PC-9 (cell line): ENCODE measurements at regions not wholly inside any gene's neighbourhood (a gene's known extent, or its start where the extent isn't known, plus 50 kb on each side); places are given as distances from the start of the nearest gene placed in this dataset.
"Not testable (repeated sequence)": the region's sequence is repeated elsewhere in the genome, so short reads cannot be mapped to it uniquely, and the experiment has no call there.

Experiments
- BruUV-seq: library from RNA; stranded (reverse); fragments of 400-500 nt; replicated peaks from 2 replicates; lab custom pipeline; 2021; lab: Mats Ljungman, UMichigan
- CTCF ChIA-PET: fragments of 300-600 bp; sonication (Branson Sonifier 250); formaldehyde crosslinking; loops from one replicate; lab custom pipeline; 2022; ENCODE audit warnings: antibody characterized with exemption; lab: Charles Lee
- POLR2A ChIA-PET: fragments of 300-600 bp; sonication (Branson Sonifier 250); formaldehyde crosslinking; loops from one replicate; lab custom pipeline; 2022; ENCODE audit warnings: antibody characterized with exemption; ENCODE audit not compliant: unreplicated experiment; lab: Charles Lee
- DNase-seq, 2 experiments: peaks; one replicate each; pipeline versions ENCODE4 v3.0.0 to v3.0.0-alpha.2; 2015 to 2022; ENCODE audit warnings: mixed read lengths in 1 of 2
- H2AFZ ChIP-seq: fragments of 200-600 bp; sonication (generic); 2 replicates; pipeline ENCODE4 v1.8.1; 2017; ENCODE audit warnings: antibody characterized with exemption
- H3F3A ChIP-seq: fragments of 200-600 bp; sonication (generic); 2 replicates; pipeline ENCODE4 v1.8.1; 2017; ENCODE audit warnings: antibody characterized with exemption, mild to moderate bottlenecking, low read depth; ENCODE audit not compliant: insufficient read depth
- H3K27ac ChIP-seq: fragments of 200-600 bp; sonication (generic); 2 replicates; pipeline ENCODE4 v1.6.1; 2016; ENCODE audit warnings: mixed run types
- H3K27me3 ChIP-seq: fragments of 200-600 bp; sonication (generic); 2 replicates; pipeline ENCODE4 v1.6.1; 2016; ENCODE audit warnings: low read depth, mixed run types; ENCODE audit not compliant: insufficient read depth
- H3K36me3 ChIP-seq: fragments of 200-600 bp; sonication (generic); 2 replicates; pipeline ENCODE4 v1.6.1; 2016; ENCODE audit warnings: low read depth, mixed run types
- H3K4me1 ChIP-seq: fragments of 200-600 bp; sonication (generic); replicated peaks from 2 replicates; pipeline ENCODE4 v1.6.1; 2016; ENCODE audit warnings: mixed run types; ENCODE audit not compliant: insufficient read depth
- H3K4me2 ChIP-seq: fragments of 200-600 bp; sonication (generic); 2 replicates; pipeline ENCODE4 v1.6.1; 2017; ENCODE audit warnings: mixed run types
- H3K4me3 ChIP-seq: fragments of 200-600 bp; sonication (generic); 2 replicates; pipeline ENCODE4 v1.6.1; 2016; ENCODE audit warnings: mixed run types
- H3K79me2 ChIP-seq: fragments of 200-600 bp; sonication (generic); 2 replicates; pipeline ENCODE4 v1.6.1; 2017; ENCODE audit warnings: low read depth, mixed run types
- H3K9me2 ChIP-seq: fragments of 200-600 bp; sonication (generic); 2 replicates; pipeline ENCODE4 v1.8.1; 2017; ENCODE audit warnings: mild to moderate bottlenecking; ENCODE audit not compliant: insufficient read depth
- H3K9me3 ChIP-seq: fragments of 200-600 bp; sonication (generic); 2 replicates; pipeline ENCODE4 v1.8.1; 2016; ENCODE audit warnings: low read depth; ENCODE audit not compliant: insufficient read depth
- H4K20me1 ChIP-seq: fragments of 200-600 bp; sonication (generic); 2 replicates; pipeline ENCODE4 v1.8.1; 2017; ENCODE audit not compliant: insufficient read depth
- EZH2 ChIP-seq: fragments of 200-600 bp; sonication (generic); IDR thresholded peaks from 2 replicates; pipeline ENCODE4 v1.8.0; 2017; ENCODE audit warnings: antibody characterized with exemption, low read depth
- intact Hi-C: fragments of 100-400 bp; cut with micrococcal nuclease; formaldehyde crosslinking; loops from one replicate; pipeline ENCODE4 v1.10.0; 2022; ENCODE audit not compliant: unreplicated experiment
- TF ChIP-seq, protein P1 (sequence below): fragments of 200-600 bp; sonication (generic); conservative IDR thresholded peaks from 2 replicates; pipeline ENCODE4 v1.6.1; 2017; ENCODE audit warnings: mixed run types, antibody characterized with exemption, mild to moderate bottlenecking, moderate library complexity

DNA sequence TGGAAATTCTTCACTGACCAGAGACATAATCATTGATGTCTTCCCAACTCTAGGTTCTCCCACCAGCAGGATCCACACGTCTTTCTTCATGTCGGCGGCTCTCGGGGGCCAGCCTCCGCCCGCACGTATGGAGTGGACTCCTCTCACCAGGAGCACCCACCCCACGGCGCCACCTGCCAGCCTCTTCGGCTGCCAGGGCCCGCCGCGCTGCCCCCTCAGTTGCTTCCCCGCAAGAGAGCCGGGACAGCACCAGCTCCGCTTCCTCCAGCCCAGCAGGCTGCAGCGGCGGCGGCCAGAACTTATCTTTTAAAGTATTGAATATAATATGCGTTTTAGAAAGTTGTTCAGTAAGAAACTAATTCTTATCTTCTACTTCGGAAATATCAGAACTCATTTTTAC lies 273.5 kb downstream of the LIPI start:
- H3K36me3 ChIP-seq, result no peaks in the 10 kb centered on the region
- BruUV-seq, result no TSS peak
- DNase-seq, result no peak
- no peaks in the 10 kb centered on the region for H3K79me2 ChIP-seq
- intact Hi-C loops, result no loop called here
- no peak overlapping the region for H3K4me3 ChIP-seq
- no peaks in the 10 kb centered on the region for H3K4me1 ChIP-seq
- TF ChIP-seq EZH2, result no peak
- TF ChIP-seq, protein P1, sequence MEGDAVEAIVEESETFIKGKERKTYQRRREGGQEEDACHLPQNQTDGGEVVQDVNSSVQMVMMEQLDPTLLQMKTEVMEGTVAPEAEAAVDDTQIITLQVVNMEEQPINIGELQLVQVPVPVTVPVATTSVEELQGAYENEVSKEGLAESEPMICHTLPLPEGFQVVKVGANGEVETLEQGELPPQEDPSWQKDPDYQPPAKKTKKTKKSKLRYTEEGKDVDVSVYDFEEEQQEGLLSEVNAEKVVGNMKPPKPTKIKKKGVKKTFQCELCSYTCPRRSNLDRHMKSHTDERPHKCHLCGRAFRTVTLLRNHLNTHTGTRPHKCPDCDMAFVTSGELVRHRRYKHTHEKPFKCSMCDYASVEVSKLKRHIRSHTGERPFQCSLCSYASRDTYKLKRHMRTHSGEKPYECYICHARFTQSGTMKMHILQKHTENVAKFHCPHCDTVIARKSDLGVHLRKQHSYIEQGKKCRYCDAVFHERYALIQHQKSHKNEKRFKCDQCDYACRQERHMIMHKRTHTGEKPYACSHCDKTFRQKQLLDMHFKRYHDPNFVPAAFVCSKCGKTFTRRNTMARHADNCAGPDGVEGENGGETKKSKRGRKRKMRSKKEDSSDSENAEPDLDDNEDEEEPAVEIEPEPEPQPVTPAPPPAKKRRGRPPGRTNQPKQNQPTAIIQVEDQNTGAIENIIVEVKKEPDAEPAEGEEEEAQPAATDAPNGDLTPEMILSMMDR, result no peak
- no peak overlapping the region for H2AFZ ChIP-seq
- H3F3A ChIP-seq, result no peaks in the 10 kb centered on the region
- H3K27ac ChIP-seq, result no peak overlapping the region
- POLR2A ChIA-PET, result no interaction called here
- no peaks in the 10 kb centered on the region for H4K20me1 ChIP-seq
- no peaks in the 10 kb centered on the region for H3K9me3 ChIP-seq
- H3K27me3 ChIP-seq, result no peaks in the 10 kb centered on the region
- CTCF ChIA-PET, result no interaction called here
- no peaks in the 10 kb centered on the region for H3K9me2 ChIP-seq
- H3K4me2 ChIP-seq, result no peak overlapping the region

DNA sequence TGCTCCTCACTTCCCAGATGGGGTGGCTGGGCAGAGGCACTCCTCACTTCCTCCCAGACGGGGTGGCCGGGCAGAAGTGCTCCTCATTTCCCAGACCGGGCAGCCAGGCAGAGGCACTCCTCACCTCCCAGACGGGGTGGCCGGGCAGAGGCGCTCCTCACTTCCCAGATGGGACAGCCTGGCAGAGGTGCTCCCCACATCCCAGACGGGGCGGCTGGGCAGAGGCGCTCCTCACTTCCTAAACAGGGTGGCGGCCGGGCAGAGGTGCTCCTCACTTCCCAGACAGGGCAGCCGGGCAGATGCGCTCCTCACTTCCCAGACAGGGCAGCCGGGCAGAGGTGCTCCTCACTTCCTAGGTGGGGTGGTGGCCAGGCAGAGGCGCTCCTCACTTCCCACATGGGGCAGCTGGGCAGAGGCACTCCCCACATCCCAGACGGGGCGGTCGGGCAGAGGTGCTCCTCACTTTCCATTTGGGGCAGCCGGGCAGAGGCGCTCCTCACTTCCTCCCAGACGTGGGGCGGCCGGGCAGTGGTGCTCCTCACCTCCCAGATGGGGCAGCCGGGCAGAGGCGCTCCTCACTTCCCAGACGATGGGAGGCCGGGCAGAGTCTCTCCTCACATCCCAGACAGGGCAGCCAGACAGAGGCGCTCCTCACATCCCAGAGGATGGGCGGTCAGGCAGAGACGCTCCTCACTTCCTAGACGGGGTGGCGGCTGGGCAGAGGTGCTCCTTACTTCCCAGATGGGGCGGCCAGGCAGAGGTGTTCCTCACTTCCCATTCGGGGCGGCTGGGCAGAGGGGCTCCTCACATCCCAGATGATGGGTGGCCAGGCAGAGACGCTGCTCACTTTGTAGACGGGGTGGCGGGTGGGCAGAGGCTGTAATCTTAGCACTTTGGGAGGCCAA lies 274.5 kb downstream of the LIPI start:
- POLR2A ChIA-PET, H3K4me3 ChIP-seq, H4K20me1 ChIP-seq: not testable (repeated sequence)

DNA sequence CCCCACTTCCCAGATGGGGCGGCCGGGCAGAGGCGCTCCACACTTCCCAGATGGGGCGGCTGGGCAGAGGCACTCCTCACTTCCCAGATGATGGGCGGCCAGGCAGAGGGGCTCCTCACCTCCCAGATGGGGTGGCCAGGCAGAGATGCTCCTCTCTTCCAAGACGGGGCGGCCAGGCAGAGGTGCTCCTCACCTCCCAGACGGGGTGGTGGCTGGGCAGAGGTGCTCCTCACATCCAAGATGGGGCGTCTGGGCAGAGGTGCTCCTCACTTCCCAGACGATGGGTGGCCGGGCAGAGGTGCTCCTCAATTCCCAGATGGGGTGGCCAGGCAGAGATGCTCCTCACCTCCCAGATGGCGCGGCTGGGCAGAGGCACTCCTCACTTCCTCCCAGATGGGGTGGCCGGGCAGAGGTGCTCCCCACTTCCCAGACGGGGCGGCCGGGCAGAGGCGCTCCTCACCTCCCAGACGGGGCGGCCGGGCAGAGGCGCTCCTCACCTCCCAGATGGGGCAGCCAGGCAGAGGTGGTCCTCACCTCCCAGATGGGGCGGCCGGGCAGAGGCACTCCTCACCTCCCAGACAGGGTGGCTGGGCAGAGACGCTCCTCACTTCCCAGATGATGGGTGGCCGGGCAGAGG lies 275.2 kb downstream of the LIPI start:
- H3K27ac ChIP-seq, POLR2A ChIA-PET, H3F3A ChIP-seq, H3K4me2 ChIP-seq, H3K9me3 ChIP-seq, DNase-seq, H3K36me3 ChIP-seq, H4K20me1 ChIP-seq, H3K4me3 ChIP-seq, H3K4me1 ChIP-seq, intact Hi-C loops, H2AFZ ChIP-seq, H3K9me2 ChIP-seq, H3K27me3 ChIP-seq, CTCF ChIA-PET, H3K79me2 ChIP-seq, BruUV-seq: not testable (repeated sequence)

More for the DNA sequence above, 274.5 kb downstream of the LIPI start:
- H3F3A ChIP-seq, H2AFZ ChIP-seq, H3K9me3 ChIP-seq, H3K27me3 ChIP-seq, H3K4me1 ChIP-seq, H3K9me2 ChIP-seq, H3K36me3 ChIP-seq, CTCF ChIA-PET, DNase-seq, H3K79me2 ChIP-seq, H3K4me2 ChIP-seq, BruUV-seq, intact Hi-C loops, H3K27ac ChIP-seq: not testable (repeated sequence)

DNA sequence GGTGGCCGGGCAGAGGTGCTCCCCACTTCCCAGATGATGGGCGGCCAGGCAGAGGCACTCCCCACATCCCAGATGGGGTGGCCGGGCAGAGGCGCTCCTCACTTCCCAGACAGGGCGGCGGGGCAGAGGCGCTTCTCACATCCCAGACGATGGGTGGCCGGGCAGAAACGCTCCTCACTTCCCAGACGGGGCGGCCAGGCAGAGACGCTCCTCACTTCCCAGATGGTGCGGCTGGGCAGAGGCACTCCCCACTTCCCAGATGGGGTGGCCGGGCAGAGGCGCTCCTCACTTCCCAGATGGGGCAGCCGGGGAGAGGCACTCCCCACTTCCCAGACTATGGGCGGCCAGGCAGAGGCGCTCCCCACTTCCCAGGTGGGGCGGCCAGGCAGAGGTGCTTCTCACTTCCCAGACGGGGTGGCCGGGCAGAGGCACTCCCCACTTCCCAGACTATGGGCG lies 275.8 kb downstream of the LIPI start:
- H2AFZ ChIP-seq, H3F3A ChIP-seq, H3K27ac ChIP-seq, CTCF ChIA-PET, H3K4me3 ChIP-seq, POLR2A ChIA-PET, H3K9me2 ChIP-seq, H3K27me3 ChIP-seq, H3K9me3 ChIP-seq, BruUV-seq, H3K36me3 ChIP-seq, H4K20me1 ChIP-seq, intact Hi-C loops, DNase-seq, H3K4me1 ChIP-seq, H3K79me2 ChIP-seq, H3K4me2 ChIP-seq: not testable (repeated sequence)

DNA sequence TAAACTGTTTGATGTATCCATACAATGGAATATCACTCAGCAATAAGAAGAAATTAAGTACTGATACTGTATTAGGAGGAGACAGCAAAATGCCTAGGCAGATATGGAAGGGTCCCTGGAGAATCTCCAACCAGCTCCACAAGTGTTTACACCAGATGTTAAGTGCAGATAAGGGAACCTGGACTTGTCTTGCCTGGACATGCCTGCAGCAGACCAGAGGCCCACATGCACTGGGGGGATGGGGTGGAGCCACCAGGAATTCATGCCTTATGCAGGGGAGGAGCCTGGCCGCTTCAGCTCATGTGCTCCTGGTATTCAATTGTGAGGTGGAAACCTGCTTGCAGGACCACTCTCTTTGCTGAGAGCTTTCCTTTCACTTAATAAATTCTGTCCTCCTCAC lies 287.6 kb downstream of the LIPI start:
- BruUV-seq, H3K79me2 ChIP-seq, H3F3A ChIP-seq, H2AFZ ChIP-seq, POLR2A ChIA-PET, H3K27me3 ChIP-seq, H3K4me2 ChIP-seq, intact Hi-C loops, H3K9me2 ChIP-seq, H3K9me3 ChIP-seq, CTCF ChIA-PET, H3K36me3 ChIP-seq, H3K4me1 ChIP-seq, H3K4me3 ChIP-seq, H3K27ac ChIP-seq, H4K20me1 ChIP-seq: not testable (repeated sequence)
- DNase-seq, result peak in 1 of 2 experiments; percentile 13

DNA sequence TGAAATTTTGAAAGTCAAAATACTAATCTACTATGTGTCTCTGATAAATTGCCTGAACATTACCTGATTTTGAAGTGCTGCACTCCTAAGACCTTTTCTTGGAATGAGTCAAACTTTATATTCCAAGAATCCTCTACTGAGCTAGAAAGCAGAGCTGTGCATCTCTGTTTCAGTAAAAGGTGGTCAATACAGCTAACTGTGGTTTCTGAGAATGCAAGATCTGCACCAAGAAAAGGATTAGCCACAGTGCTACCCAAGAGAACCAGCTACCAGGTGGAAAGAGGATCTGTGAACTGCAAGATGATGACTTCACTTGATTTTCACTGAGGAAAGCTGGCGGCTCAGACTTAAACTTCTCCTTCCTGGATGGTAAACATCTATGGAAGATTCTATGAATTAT lies 289.3 kb downstream of the LIPI start:
- H2AFZ ChIP-seq, H3K4me2 ChIP-seq, BruUV-seq, H3K36me3 ChIP-seq, H3K27me3 ChIP-seq, H3K4me1 ChIP-seq, H3K4me3 ChIP-seq, H3K9me3 ChIP-seq, H3K27ac ChIP-seq, CTCF ChIA-PET, DNase-seq, H3K9me2 ChIP-seq, POLR2A ChIA-PET, H4K20me1 ChIP-seq, intact Hi-C loops, H3F3A ChIP-seq, H3K79me2 ChIP-seq: not testable (repeated sequence)
